PC-9 (cell line): ENCODE measurements at regions not wholly inside any gene's neighbourhood (a gene's known extent, or its start where the extent isn't known, plus 50 kb on each side); places are given as distances from the start of the nearest gene placed in this dataset.

Experiments
- EZH2 ChIP-seq: fragments of 200-600 bp; sonication (generic); IDR thresholded peaks from 2 replicates; pipeline ENCODE4 v1.8.0; 2017; ENCODE audit warnings: antibody characterized with exemption, low read depth
- TF ChIP-seq, protein P1 (sequence below): fragments of 200-600 bp; sonication (generic); conservative IDR thresholded peaks from 2 replicates; pipeline ENCODE4 v1.6.1; 2017; ENCODE audit warnings: mixed run types, antibody characterized with exemption, mild to moderate bottlenecking, moderate library complexity

DNA sequence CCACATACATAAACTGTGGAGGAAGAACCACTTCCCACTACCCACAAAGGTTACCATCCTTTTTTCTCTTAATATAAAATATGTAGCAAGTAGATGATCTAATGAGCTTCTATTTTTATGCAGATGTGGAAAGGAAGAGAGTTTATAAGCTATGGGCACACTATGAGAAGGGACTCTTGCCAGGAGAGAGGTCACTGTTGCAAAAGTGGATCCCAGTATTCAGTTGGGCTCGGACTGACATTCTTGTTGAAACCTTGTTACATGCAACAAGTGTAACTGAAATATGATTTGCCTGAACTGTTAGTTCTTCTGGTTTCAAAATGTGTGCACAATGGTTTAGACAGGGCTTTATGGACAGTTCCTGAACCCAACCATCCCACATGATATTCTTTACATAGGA lies 397.4 kb upstream of the PKN2 start:
- TF ChIP-seq, protein P1, sequence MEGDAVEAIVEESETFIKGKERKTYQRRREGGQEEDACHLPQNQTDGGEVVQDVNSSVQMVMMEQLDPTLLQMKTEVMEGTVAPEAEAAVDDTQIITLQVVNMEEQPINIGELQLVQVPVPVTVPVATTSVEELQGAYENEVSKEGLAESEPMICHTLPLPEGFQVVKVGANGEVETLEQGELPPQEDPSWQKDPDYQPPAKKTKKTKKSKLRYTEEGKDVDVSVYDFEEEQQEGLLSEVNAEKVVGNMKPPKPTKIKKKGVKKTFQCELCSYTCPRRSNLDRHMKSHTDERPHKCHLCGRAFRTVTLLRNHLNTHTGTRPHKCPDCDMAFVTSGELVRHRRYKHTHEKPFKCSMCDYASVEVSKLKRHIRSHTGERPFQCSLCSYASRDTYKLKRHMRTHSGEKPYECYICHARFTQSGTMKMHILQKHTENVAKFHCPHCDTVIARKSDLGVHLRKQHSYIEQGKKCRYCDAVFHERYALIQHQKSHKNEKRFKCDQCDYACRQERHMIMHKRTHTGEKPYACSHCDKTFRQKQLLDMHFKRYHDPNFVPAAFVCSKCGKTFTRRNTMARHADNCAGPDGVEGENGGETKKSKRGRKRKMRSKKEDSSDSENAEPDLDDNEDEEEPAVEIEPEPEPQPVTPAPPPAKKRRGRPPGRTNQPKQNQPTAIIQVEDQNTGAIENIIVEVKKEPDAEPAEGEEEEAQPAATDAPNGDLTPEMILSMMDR = no peak
- TF ChIP-seq EZH2 = no peak
